Mesenchymal stem cell (in vitro differentiated cells and primary cell): ENCODE measurements at regions not wholly inside any gene's neighbourhood (a gene's known extent, or its start where the extent isn't known, plus 50 kb on each side); places are given as distances from the start of the nearest gene placed in this dataset.

ENCODE experiments used
- DNase-seq: peaks from one replicate; pipeline ENCODE4 v3.0.0-alpha.2; 2013
- H2AFZ ChIP-seq: one replicate; pipeline ENCODE4 v1.6.1; 2013; ENCODE audit warnings: low read depth, mild to moderate bottlenecking, control low read depth, inconsistent platforms, low read length, moderate library complexity
- H2AK5ac ChIP-seq: 2 replicates; pipeline ENCODE4 v1.6.1; 2013; ENCODE audit warnings: low read length, moderate library complexity, mild to moderate bottlenecking, inconsistent platforms; ENCODE audit not compliant: severe bottlenecking
- H2BK120ac ChIP-seq: one replicate; pipeline ENCODE4 v1.6.1; 2013; ENCODE audit warnings: low read depth, mild to moderate bottlenecking, inconsistent platforms, low read length, moderate library complexity
- H2BK12ac ChIP-seq, 2 experiments: one replicate each; pipeline ENCODE4 v1.6.1; 2013; ENCODE audit warnings: inconsistent platforms in 2 of 2, low read length in 2 of 2, mild to moderate bottlenecking in 2 of 2, moderate library complexity in 2 of 2, control low read depth in 1 of 2
- H2BK15ac ChIP-seq: one replicate; pipeline ENCODE4 v1.6.1; 2013; ENCODE audit warnings: mild to moderate bottlenecking, low read depth, inconsistent platforms; ENCODE audit not compliant: poor library complexity, severe bottlenecking
- H2BK5ac ChIP-seq: 2 replicates; pipeline ENCODE4 v1.6.1; 2013; ENCODE audit warnings: low read depth, mild to moderate bottlenecking, low read length, control low read depth, inconsistent platforms; ENCODE audit not compliant: poor library complexity, severe bottlenecking
- H3K14ac ChIP-seq, 2 experiments: one replicate each; pipeline ENCODE4 v1.6.1; 2013; ENCODE audit warnings: inconsistent platforms in 2 of 2, low read length in 2 of 2, control low read depth in 1 of 2, mild to moderate bottlenecking in 1 of 2, moderate library complexity in 1 of 2
- H3K18ac ChIP-seq, 2 experiments: one replicate each; pipeline ENCODE4 v1.6.1; 2013; ENCODE audit warnings: inconsistent platforms in 2 of 2, low read length in 2 of 2, control low read depth in 1 of 2, low read depth in 1 of 2, mild to moderate bottlenecking in 1 of 2
- H3K23ac ChIP-seq, 2 experiments: one replicate each; pipeline ENCODE4 v1.6.1; 2013; ENCODE audit warnings: inconsistent platforms in 2 of 2, low read length in 2 of 2, mild to moderate bottlenecking in 2 of 2, moderate library complexity in 2 of 2, control low read depth in 1 of 2
- H3K27ac ChIP-seq: 2 replicates; pipeline ENCODE4 v1.5.1; 2013; ENCODE audit warnings: mild to moderate bottlenecking, moderate library complexity, low read length, control low read depth, inconsistent platforms; ENCODE audit not compliant: poor library complexity, severe bottlenecking
- H3K27me3 ChIP-seq, 2 experiments: 2 replicates each; pipeline versions ENCODE4 v1.6.1 to v1.7.0; 2013; ENCODE audit warnings: low read length in 2 of 2, mild to moderate bottlenecking in 2 of 2, moderate library complexity in 2 of 2, control low read depth in 1 of 2, inconsistent platforms in 1 of 2; ENCODE audit not compliant: control insufficient read depth in 1 of 2, insufficient read depth in 1 of 2
- H3K36me3 ChIP-seq, 2 experiments: 2 replicates each; pipeline versions ENCODE4 v1.6.1 to v1.7.0; 2013; ENCODE audit warnings: low read length in 2 of 2, control low read depth in 1 of 2, inconsistent platforms in 1 of 2, low read depth in 1 of 2, mild to moderate bottlenecking in 1 of 2; ENCODE audit not compliant: insufficient read depth in 2 of 2, control insufficient read depth in 1 of 2
- H3K4ac ChIP-seq, 2 experiments: one replicate each; pipeline ENCODE4 v1.6.1; 2013; ENCODE audit warnings: inconsistent platforms in 2 of 2, low read length in 2 of 2, mild to moderate bottlenecking in 2 of 2, moderate library complexity in 2 of 2, control low read depth in 1 of 2, low read depth in 1 of 2
- H3K4me1 ChIP-seq: 2 replicates; pipeline ENCODE4 v1.6.1; 2013; ENCODE audit warnings: low read depth, low read length, control low read depth; ENCODE audit not compliant: control insufficient read depth, insufficient read depth
- H3K4me2 ChIP-seq: 2 replicates; pipeline ENCODE4 v1.6.1; 2013; ENCODE audit warnings: low read length, mild to moderate bottlenecking, inconsistent platforms; ENCODE audit not compliant: poor library complexity, severe bottlenecking
- H3K4me3 ChIP-seq, 2 experiments: 2 replicates each; pipeline versions ENCODE4 v1.5.1 to v1.7.0; 2013; ENCODE audit warnings: low read length in 2 of 2, mild to moderate bottlenecking in 2 of 2, control low read depth in 1 of 2, low read depth in 1 of 2; ENCODE audit not compliant: insufficient read depth in 1 of 2
- H3K79me1 ChIP-seq: replicated peaks from 2 replicates; pipeline ENCODE4 v1.6.1; 2013; ENCODE audit warnings: mild to moderate bottlenecking, control low read depth, low read length, inconsistent platforms; ENCODE audit not compliant: poor library complexity, severe bottlenecking
- H3K9ac ChIP-seq: 2 replicates; pipeline ENCODE4 v1.7.0; 2013; ENCODE audit warnings: mild to moderate bottlenecking, low read length, moderate library complexity
- H3K9me3 ChIP-seq: 2 replicates; pipeline ENCODE4 v1.7.0; 2013; ENCODE audit warnings: mild to moderate bottlenecking, low read length; ENCODE audit not compliant: control insufficient read depth
- H4K8ac ChIP-seq: one replicate; pipeline ENCODE4 v1.6.1; 2013; ENCODE audit warnings: inconsistent platforms, mild to moderate bottlenecking, low read length, moderate library complexity
- H4K91ac ChIP-seq: one replicate; pipeline ENCODE4 v1.6.1; 2013; ENCODE audit warnings: mild to moderate bottlenecking, low read length, inconsistent platforms
- WGBS: methylation state at CpG from one replicate; pipeline ENCODE4 v1.1.7; 2013; ENCODE audit warnings: mixed read lengths; 5-methylcytosine and 5-hydroxymethylcytosine counted together

GRCh38 chr17:55635253-55635914, 87.3 kb downstream of the TMEM100 start:
- peak overlapping the region in 1 of 2 experiments; percentile 66 for H2BK12ac ChIP-seq
- H4K8ac ChIP-seq = peak overlapping the region; percentile 23
- H3K18ac ChIP-seq = peak overlapping the region; percentile 30 to 57
- H3K4me3 ChIP-seq = peak overlapping the region in 1 of 2 experiments; percentile 68
- no peak overlapping the region for H3K23ac ChIP-seq
- H2AFZ ChIP-seq = no peak overlapping the region
- H3K36me3 ChIP-seq = no peaks in the 10 kb centered on the region
- no peak overlapping the region for H2AK5ac ChIP-seq
- H2BK120ac ChIP-seq = peak overlapping the region; percentile 34
- H3K4me1 ChIP-seq = no peaks in the 10 kb centered on the region
- H3K27ac ChIP-seq = no peak overlapping the region
- H2BK5ac ChIP-seq = no peak overlapping the region
- no peak overlapping the region for H3K4ac ChIP-seq
- 67% methylated on average over 5 of the region's 5 CpGs for WGBS
- DNase-seq = no peak
- peaks cover 0 to 13% of the 10 kb centered on the region in 2 experiments for H3K27me3 ChIP-seq
- no peaks in the 10 kb centered on the region for H3K9me3 ChIP-seq
- no peaks in the 10 kb centered on the region for H3K79me1 ChIP-seq
- H2BK15ac ChIP-seq = no peak overlapping the region
- peak overlapping the region; percentile 70 for H3K9ac ChIP-seq
- H3K4me2 ChIP-seq = no peak overlapping the region
- no peak overlapping the region for H3K14ac ChIP-seq
- H4K91ac ChIP-seq = peak overlapping the region; percentile 39

GRCh38 chr17:55634702-55635101, 88.0 kb downstream of the TMEM100 start:
- no peak overlapping the region for H3K23ac ChIP-seq
- H3K9ac ChIP-seq = peak overlapping the region; percentile 70
- H3K9me3 ChIP-seq = no peaks in the 10 kb centered on the region
- H4K91ac ChIP-seq = no peak overlapping the region
- no peak overlapping the region for H2BK5ac ChIP-seq
- H2BK12ac ChIP-seq = peak overlapping the region in 1 of 2 experiments; percentile 66
- no peak overlapping the region for H2BK15ac ChIP-seq
- no peaks in the 10 kb centered on the region for H3K4me1 ChIP-seq
- H2AFZ ChIP-seq = no peak overlapping the region
- H3K4me3 ChIP-seq = peak overlapping the region in 1 of 2 experiments; percentile 68
- 100% methylated on average over 3 of the region's 3 CpGs for WGBS
- no peak overlapping the region for H3K4me2 ChIP-seq
- H2BK120ac ChIP-seq = no peak overlapping the region
- no peak overlapping the region for H4K8ac ChIP-seq
- no peak for DNase-seq
- no peak overlapping the region for H3K14ac ChIP-seq
- H3K27ac ChIP-seq = no peak overlapping the region
- H3K27me3 ChIP-seq = peaks cover 0 to 13% of the 10 kb centered on the region in 2 experiments
- no peak overlapping the region for H2AK5ac ChIP-seq
- H3K79me1 ChIP-seq = no peaks in the 10 kb centered on the region
- H3K18ac ChIP-seq = peak overlapping the region in 1 of 2 experiments; percentile 52
- no peaks in the 10 kb centered on the region for H3K36me3 ChIP-seq
- H3K4ac ChIP-seq = no peak overlapping the region

GRCh38 chr17:55632893-55633292, 89.8 kb downstream of the TMEM100 start:
- Histone ChIP-seq H3K4me1 (no peaks in the 10 kb centered on the region), H2BK15ac (no peak overlapping the region), H3K18ac (peak overlapping the region; percentile 43 to 66), H3K23ac (no peak overlapping the region), H4K8ac (peak overlapping the region; percentile 37), H3K27me3 (peaks cover 0 to 13% of the 10 kb centered on the region in 2 experiments), H2AK5ac (no peak overlapping the region), H4K91ac (peak overlapping the region; percentile 61), H3K4ac (no peak overlapping the region), H2BK5ac (no peak overlapping the region), H3K9ac (no peak overlapping the region), H3K14ac (peak overlapping the region in 1 of 2 experiments; percentile 7), H2AFZ (no peak overlapping the region), H3K79me1 (no peaks in the 10 kb centered on the region), H3K9me3 (no peaks in the 10 kb centered on the region), H3K36me3 (no peaks in the 10 kb centered on the region), H3K4me3 (no peak overlapping the region), H3K27ac (no peak overlapping the region), H2BK12ac (peak overlapping the region in 1 of 2 experiments; percentile 45), H3K4me2 (no peak overlapping the region), H2BK120ac (no peak overlapping the region)
- 91% methylated on average over 2 of the region's 2 CpGs for WGBS
- no peak for DNase-seq

- Histone ChIP-seq H2BK15ac (no peak overlapping the region), H4K8ac (no peak overlapping the region), H4K91ac (no peak overlapping the region), H3K27ac (no peak overlapping the region), H2AK5ac (no peak overlapping the region), H2BK12ac (peak overlapping the region in 1 of 2 experiments; percentile 1), H3K4me1 (no peaks in the 10 kb centered on the region), H3K36me3 (no peaks in the 10 kb centered on the region), H3K79me1 (no peaks in the 10 kb centered on the region), H3K4me3 (no peak overlapping the region), H3K18ac (peak overlapping the region in 1 of 2 experiments; percentile 19), H3K4ac (no peak overlapping the region), H2BK120ac (no peak overlapping the region), H2BK5ac (no peak overlapping the region), H2AFZ (no peak overlapping the region), H3K9me3 (no peaks in the 10 kb centered on the region), H3K9ac (no peak overlapping the region), H3K4me2 (no peak overlapping the region), H3K14ac (no peak overlapping the region), H3K23ac (no peak overlapping the region), H3K27me3 (peaks cover 0 to 13% of the 10 kb centered on the region in 2 experiments)
- DNase-seq = no peak
- WGBS = 100% methylated on average over 1 of the region's 2 CpGs
Measured at GRCh38 chr17:55632236-55632635, 90.4 kb downstream of the TMEM100 start.
